Mesenteric fat pad (tissue), 1 donor: ENCODE measurements at regions not wholly inside any gene's neighbourhood (a gene's known extent, or its start where the extent isn't known, plus 50 kb on each side); places are given as distances from the start of the nearest gene placed in this dataset.

Experiments used
- DNase-seq: peaks from one replicate; pipeline ENCODE4 v3.0.0-alpha.2; 2020; ENCODE audit warnings: low spot score
- donor health status: DM: yes; HTN: yes; CAD: no.

DNA sequence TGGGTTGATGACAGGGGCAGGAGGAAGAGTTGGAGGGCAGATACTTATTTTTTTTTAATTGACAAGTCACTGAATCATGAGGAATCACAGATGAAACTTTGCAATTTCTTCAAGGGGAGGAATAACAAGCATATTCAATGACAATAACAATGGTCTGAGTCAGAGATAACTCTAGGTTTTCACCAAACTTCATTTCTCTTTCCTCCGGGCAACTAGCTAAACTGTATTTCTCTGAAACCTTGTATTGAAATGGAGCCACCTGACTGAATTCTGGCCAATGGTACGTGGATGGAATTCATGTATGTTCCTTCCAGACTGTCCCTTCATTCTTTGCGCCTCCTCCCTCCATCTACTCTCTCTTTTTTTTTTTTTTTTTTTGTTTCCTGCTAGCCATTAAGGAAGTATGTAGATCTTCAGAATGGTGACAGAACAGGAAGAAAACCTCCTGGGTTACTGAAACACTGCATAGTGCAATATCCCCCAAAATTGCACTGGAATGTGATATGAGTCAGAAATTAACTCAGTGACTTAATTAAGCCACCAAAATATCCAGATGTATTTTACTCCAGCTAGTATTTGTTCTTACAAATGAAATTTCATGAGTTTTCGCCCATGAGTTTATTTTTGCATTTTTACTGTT lies 495.4 kb downstream of the OTOL1 start:
- DNase-seq: no peak

DNA sequence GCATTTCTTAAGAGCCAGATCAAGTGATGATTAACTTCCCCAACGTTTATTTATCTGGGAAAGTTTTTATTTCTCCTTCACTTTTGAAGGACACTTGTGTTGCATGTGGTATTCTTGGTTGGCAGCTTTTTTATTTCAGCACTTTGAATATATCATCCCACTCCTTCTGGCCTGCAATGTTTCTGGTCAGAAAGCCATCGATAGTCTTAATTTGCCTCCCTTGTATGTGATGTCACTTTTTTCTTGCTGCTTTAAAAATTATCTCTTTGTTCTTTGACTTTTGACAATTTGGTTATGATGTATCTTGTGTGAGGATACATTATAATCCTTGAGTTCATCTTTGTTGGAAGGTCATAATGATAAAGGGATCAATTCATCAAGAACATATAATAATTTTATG lies 503.2 kb downstream of the OTOL1 start:
- DNase-seq: no peak

DNA sequence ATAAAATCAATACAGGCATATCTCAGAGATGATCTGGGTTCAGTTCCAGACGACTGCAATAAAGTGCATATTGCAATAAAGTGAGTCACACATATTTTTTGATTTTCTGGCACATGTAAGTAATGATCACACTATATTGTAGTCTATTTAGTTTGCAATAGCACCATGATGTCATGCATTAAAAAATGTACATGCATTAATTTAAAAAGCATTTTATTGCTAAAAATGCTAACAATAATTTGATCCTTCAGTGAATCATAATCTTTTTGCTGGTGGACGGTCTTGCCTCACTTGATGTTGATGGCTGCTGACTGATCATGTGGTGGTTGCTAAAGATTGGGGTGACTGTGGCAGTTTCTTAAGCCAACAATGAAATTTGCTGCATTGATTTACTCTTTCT lies 511.1 kb downstream of the OTOL1 start:
- DNase-seq: no peak

DNA sequence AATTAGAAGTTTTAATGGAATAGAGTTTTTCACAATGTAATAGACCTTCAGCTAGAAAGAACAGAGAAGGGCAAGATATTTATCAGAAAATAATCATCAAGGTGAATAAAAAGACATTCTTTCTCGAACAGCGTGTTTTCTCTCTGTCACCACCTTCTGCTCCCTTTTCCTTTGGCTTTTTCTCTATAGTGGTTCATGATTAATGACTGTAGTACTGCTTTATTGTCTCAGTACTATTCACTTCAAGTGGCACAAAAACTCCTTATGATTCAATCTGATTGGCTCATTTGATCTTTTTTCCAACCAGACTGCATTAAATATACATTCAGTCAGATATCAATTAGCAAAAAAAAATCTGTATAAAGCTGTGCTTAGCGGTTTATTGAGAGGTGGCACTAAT lies 516.0 kb downstream of the OTOL1 start:
- DNase-seq: no peak

DNA sequence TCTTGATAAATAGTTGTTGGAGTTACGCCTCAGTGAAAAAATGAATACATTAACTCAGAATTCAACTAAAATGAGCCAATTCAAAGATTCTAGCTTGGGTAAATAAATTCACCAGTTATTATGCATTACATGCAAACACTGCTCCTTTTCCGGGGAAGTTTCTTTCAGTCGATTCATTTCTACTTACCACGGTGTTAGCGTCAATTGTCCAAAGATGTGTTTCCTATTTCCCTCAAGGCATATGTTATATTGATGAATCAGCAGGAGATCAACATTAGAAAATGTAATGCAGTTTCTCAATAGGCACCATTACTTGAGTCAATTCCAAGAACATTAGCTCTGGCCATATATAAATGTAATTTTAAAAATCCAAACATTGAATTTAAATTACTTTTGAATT lies 517.7 kb downstream of the OTOL1 start:
- no peak for DNase-seq

DNA sequence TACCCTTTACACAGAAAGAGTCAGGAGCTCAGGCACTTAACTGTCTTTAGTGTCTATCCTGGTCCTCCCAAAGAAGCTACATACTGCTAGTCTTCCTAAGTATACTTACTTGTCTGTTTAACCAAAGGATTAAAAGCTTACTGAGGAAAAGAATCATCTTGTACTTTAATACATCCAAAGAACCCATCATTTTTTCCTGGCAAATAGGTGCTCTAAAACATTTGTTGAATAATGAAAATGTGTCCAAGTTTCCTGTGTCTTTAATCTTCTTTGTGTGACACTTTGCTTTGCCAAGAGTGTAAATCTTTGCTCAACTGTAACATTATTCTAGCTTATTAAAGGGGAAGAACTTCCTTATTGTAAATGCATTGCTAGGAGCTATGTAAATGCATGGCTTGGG lies 519.2 kb downstream of the OTOL1 start:
- DNase-seq: no peak

DNA sequence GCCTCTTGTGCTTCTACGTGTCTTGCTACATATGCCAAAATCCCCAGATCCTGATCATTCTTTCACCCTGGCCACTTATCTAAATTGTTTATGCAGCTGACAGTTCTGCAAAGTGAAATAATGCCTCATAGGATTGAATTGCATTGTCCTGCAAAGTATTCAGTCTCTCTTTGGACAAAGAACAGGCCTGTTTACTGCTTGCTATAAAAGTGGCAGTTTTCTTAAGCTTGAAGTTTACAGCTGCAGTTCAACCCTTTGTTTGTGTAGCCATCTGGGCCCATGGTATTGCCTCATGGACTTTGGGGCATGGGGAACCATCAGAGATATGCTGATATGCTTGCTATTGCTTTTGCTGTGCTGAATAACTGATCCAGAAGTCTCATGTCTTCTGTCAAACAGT lies 523.2 kb downstream of the OTOL1 start:
- no peak for DNase-seq

DNA sequence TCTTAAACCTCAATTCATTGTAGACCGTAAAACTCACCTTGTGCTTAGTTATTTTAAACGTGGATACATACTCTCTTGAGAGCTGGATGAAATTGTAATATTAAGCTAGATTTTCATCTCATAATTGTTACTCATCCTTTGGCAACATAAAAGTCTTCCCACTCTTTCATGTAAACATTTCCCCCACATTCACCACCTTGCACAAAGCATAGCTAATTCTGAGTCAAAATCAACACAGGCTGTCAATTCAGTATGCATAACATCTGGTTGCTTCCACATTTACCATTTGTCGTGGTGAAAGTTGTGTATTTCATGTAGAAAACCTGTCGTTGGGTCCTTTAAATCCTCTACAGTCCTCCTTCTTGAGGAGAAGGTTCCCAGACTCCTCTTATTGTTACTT lies 524.6 kb downstream of the OTOL1 start:
- no peak for DNase-seq

DNA sequence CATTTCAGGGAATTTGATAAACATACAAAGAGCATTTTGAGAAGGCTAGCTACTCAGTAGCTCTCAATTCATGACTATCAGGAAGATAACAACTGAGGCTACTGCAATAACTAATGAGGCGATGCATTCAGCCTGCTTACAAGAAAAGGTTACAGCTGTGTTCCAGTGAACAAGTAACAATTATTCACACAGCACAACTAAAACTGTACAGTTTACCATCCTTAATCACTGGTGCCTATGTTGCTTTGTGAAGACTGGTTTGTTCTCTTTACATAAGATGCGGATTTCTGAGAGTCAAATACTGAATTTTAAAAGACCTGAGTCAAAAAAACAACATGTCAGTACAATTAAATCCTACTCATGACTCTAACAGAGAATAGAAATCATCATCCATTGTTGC lies 526.3 kb downstream of the OTOL1 start:
- DNase-seq: no peak

DNA sequence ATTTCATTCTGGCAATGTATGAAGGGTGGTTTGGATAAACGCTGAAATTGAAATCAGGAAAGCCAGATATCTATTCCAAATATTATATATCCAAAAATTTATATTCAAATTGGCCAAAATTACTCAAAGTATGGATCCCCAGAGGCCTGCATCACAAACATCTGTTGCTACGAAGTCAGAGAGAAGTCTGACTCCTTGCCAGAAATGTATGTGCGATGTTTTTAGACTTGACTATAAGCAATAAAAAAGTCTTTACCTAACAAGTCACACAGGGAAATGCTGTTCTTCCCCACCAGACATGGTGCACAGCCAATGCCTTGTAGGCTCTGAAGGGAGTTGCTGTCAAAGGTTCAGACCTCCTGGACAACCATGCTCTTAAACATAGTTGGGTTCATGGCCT lies 533.1 kb downstream of the OTOL1 start:
- DNase-seq: no peak

DNA sequence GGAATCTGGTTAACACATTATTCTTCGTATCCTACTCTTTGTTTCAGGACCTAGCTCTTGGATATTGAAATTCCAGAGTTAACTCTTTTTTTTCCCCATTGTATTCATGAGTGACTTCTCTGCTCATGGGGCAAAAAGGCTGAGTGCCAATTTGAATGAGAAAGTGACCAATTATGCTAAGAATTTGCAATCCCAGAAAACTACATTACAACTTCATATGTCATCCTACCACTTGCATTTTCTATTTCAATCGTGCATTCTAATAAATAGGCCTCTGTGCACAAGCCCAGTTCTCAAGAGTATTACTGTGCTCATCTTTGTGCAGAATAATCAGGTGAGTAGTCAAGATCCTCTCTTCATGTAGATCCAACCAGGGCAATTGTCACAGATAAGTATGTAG lies 537.8 kb downstream of the OTOL1 start:
- no peak for DNase-seq

DNA sequence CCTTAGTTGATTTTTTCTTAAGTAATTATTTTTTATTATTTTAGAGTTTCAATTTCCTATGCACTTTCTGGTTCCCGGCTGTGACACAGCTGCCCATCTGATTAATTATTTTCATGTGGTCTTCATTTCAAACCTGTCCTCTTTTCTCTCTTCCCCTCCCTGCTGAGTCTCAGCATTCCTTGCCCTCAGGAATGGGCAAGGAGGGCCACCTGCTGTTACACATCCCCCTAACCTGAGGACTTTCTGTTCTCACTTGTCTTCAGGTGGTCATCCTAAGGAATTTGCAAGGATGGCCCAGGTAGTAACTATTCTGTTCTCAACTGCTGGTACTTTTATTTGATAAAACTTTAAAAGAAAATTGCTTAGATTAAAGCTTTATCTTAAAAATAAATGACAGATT lies 545.0 kb downstream of the OTOL1 start:
- DNase-seq: no peak

DNA sequence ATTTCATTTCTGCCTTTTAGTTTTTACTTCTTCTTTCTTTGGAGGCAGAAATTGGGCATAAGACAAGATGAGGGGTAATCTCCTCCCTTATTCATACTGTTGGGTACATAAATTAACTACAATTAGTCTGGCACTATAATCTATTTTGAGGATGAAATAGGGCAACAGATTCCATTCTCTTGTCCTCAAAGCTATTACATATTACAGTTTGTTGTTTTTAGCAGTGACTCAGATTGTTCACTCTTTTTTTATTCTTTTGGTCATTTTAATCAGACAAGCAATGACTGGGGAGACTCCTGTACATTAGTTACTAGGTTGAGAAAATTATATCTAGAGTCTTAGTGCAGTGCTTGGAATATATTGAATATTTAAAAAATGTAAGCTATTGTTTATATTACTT lies 556.0 kb downstream of the OTOL1 start:
- no peak for DNase-seq

DNA sequence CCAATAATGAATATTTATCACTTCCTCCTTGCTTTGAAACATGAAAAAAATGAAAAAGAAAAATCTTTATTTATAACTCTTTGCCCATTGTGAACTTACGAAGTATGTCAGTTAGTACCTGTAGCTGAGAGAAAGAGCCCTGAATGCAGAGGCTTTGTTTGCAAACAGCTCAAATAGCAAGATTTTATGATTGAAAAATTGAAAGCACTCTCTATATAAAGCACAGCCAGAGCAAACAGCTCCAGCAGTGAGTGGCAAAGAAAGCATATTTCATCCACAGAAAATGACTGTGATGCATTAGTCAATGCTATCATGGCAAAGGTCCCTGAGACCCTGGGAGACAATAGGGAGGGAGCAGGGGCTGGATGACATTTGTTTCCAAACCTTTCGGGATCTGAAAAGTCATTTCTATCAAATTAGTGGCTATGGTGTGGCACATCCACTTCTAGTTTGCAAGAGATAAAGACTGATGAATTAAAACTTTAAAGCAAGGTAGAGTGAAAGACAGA lies 576.1 kb downstream of the OTOL1 start:
- DNase-seq: no peak

DNA sequence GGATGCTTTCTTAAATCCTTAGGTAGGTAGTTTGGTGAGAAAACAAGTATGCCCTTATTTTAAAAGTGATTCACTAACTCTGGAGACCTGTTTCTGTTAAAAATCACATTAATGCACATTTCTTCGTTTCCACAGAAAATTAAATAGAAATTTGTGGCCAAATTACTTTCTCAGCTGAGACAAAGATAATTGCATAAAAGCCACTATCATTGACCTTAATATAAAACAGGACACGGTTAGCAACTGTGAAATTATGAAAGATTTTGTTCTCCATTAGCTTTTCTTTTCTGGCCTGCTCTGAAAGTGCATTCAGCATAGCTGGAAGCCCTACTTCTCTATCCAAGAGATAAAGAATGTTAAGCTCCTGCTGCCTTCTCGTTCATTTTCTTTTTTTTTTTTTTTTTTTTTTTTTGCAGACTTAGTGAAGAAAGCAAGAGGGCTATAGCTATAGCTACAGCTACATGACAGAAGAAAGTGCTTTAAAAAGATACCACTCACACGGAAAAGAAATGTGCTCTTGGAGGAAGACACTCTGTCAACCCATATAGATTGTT lies 576.9 kb downstream of the OTOL1 start:
- DNase-seq: no peak

DNA sequence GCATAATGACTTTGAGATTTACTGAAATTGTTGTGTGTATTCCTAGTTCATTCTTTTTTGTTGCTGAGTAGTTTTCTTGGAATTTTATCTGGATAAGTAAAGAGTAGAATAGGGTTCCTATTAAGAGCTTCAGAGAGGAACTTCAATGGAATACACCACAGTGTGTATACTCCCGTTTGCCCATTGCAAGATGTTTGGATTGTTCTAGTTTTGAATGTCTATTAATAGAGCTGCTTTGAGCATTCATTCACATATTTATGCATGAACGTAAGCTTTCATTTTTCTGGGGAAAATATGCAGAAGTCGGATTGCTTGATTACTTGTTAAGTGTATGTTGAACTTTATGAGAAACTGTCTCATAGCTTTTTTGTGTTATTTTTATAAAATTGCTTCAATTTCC lies 580.5 kb downstream of the OTOL1 start:
- DNase-seq: no peak

DNA sequence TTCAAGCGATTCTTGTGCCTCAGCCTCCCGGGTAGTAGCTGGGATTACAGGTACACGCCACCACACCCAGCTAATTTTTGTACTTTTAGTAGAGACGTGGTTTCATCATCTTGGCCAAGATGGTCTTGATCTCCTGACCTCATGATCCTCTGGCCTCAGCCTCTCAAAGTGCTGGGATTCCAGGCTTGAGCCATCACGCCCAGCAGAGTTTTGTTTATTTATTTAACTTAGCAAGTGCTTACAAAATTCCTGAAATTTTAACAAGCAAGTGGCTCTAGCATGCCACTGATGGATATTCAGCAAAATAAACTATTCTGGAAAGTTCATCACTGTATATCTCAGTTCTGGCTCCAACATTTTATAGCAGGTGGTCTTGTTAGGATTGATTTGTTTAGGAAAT lies 585.9 kb downstream of the OTOL1 start:
- DNase-seq: no peak

DNA sequence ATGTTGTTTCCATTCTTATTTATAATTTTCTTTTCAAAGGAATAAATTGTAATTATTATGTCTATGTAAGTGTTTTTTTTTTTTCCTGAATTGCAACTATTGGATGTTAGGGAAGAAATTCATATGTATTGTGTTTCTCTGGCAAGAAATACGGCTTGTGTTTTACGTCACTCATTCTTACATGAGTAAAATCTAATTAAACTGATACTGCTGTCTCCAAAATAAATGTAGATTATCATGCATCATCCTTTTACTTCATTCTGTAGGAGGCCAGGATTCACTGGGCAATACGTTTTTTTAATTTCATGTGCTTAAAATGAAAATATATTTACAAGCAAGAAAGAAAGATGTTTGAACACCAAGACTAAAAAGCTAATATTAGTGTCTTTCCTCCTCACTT lies 590.8 kb downstream of the OTOL1 start:
- DNase-seq: no peak

DNA sequence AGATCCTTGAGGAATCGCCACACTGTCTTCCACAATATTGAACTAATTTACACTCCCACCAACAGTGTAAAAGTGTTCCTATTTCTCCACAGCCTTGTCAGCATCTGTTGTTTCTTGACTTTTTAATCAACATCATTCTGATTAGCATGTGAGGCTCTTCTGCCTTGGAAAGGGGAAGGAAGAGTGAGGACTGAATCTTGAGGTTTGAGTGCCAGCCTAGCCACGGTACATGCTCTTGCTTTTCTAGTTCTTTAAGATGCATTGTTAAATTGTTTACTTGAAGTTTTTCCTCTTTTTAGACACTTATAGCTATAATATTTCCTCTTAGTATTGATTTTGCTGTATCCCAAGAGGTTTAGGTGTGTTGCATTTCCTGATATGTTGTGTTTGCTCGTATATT lies 596.1 kb downstream of the OTOL1 start:
- DNase-seq: no peak

DNA sequence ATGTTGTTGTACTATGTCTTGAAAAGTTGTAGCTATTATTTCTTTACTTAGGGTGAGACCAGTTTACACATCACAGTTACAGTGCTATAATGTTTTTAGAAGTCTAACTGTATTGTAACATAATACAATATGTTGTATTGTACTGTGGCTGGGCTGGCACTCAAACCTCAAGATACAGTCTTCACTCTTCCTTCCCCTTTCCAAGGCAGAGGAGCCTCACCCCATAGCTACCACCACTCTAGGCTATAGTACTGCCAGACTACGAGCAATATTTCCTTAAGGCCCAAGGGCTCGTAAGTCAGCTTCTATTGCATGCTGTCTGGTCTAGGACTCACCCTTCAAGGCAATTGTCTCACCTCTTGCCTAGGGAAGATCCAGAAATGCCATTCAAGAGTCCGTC lies 597.7 kb downstream of the OTOL1 start:
- DNase-seq: no peak

DNA sequence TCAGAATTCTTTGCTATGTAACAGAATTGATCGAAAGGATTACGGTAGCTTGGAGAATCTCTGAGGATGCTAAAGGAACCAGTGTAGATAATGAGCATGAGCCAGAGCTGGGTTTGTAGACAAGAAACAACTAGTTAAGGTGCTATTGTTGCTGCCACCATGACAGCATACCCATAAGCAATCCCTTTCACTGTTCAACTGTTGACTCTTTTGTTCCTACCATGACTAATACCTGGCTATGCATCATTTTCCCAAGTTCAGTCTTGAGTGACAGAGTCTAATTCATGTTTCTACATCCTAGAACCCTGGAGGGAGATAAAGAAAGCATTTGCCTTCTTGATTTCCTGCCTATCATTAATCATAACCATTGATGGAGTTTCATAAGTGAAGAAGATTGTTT lies 600.3 kb downstream of the OTOL1 start:
- no peak for DNase-seq

DNA sequence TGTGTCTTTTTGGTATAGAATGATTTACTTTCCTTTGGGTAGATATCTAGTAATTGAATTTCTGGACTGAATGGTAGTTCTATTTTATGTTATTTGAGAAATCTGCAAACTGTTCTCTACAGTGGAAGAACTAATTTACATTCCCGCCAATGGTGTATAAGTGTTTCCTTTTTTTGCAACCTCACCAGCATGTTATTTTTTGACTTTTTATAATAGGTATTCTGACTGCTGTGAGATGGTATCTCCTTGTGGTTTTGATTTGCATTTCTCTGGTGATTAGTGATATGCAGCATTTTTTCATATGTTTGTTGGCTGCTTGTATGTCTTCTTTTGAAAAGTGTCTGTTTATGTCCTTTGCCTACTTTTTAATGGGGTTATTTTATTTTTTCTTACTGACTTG lies 607.2 kb downstream of the OTOL1 start:
- DNase-seq: no peak

DNA sequence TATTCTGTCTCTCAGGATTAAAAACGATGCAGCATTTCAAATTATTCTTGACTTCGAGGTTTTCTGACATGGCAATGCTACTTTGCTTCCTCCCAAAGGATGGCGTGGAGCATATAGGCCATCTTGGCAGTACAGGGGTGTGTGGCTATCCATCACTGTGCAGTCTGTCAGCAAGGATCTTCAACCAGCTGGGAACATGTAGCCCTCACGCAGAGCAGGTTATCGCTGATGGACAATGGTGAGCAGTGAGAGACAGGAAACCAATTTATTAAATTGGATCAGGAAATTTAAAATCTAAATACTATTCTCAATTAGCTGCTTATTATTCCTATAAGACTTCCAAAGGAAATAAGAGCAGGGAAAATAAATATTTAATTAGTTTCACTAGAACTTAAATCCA lies 615.3 kb downstream of the OTOL1 start:
- DNase-seq: no peak

DNA sequence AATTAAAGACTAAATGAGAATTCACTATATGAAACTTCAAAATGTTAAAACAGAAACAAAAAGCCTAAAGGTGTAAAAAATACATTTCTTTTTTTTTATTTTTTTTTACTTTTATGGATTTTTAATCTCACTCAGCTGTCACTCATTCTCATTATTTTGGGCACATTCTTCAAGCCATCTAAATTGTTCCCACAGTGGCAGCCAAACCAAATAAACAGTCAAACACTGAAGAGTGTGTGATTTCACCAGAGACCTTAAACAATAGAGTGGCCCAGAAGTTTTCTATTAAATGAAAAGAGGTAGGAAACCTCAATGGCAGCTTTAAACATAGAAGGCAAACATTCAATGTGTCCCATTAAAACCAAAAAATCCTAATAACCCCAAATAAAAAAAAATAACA lies 616.1 kb downstream of the OTOL1 start:
- DNase-seq: no peak
